Hepatocyte (in vitro differentiated cells): ENCODE measurements at regions not wholly inside any gene's neighbourhood (a gene's known extent, or its start where the extent isn't known, plus 50 kb on each side); places are given as distances from the start of the nearest gene placed in this dataset.

ENCODE experiments used
- CTCF ChIP-seq: fragments of 200-600 bp; sonication (generic); IDR thresholded peaks from 2 replicates; pipeline ENCODE4 v1.5.1; 2016; ENCODE audit warnings: antibody characterized with exemption, mild to moderate bottlenecking; ENCODE audit not compliant: poor library complexity
- EZH2 ChIP-seq: fragments of 200-600 bp; sonication (generic); IDR thresholded peaks from 2 replicates; pipeline ENCODE4 v1.6.1; 2016; ENCODE audit warnings: antibody characterized with exemption, mild to moderate bottlenecking, borderline replicate concordance
- EZH2phosphoT487 ChIP-seq: fragments of 200-600 bp; sonication (generic); IDR thresholded peaks from one replicate; pipeline ENCODE4 v1.6.1; 2018; ENCODE audit warnings: antibody characterized with exemption, mild to moderate bottlenecking, low read depth, moderate library complexity; ENCODE audit not compliant: unreplicated experiment, severe bottlenecking

DNA sequence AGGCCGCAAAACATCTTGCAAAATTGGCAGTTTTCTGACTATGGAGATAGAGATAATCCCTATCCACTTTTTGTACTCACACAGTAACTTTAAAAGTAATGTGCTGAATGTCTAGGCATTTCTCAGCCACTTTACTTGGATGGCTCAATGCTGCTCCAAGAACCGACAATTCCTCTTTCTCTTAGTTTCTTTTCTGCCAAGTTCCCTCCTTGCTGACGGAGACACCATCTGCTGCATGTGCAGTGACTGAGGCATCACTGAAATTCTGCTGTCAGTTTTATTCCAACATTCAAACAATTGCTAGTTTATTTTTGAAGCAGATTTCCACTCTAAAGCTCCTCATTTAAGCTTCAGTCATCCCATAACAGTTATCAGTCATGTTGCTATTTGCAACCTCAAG is 116.0 kb upstream of the RBMS3 start:
- no peak for TF ChIP-seq CTCF
- TF ChIP-seq EZH2phosphoT487: no peak
- no peak for TF ChIP-seq EZH2
